ENCODE measurements at regions not wholly inside any gene's neighbourhood (a gene's known extent, or its start where the extent isn't known, plus 50 kb on each side); places are given as distances from the start of the nearest gene placed in this dataset.

DNA sequence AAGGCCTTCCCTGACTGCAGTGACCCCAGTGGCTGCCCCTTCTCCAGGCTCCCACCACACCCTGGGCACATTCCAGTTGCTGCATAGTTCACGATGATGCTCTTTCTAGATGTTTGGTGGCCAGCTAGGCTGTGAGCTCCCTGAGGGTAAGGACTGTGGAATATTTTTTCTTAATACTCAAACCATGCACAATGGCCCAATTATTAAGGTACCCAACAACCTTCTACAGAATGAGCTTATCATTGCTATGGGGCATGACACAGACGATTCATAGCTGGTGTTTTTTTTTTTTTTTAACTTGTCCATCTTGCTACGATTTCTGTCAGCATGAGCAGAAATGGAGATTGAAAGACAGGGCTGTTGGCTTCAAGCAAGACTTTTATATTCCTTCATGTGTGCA is 68.9 kb upstream of the CLDN14 start:
- H3K36me3 Mint-ChIP-seq (ENCODE audit: insufficient read depth in 1 of 3, low read depth in 3 of 3): no peaks in the 10 kb centered on the region
- no peak overlapping the region for H3K9ac ChIP-seq (ENCODE audit: extremely low read depth, insufficient read length, low read length)
- H4K91ac ChIP-seq (ENCODE audit: insufficient read length, low read depth, low read length): no peak overlapping the region
- DNase-seq: no peak
- H3K27ac ChIP-seq (ENCODE audit: insufficient read length, low read depth, low read length): no peak overlapping the region
- H3K4me2 ChIP-seq (ENCODE audit: insufficient read depth, insufficient read length, low read length): no peak overlapping the region
- H3K79me1 ChIP-seq (ENCODE audit: insufficient read depth, low read depth, low read length, poor library complexity, severe bottlenecking): no peaks in the 10 kb centered on the region
- no peaks in the 10 kb centered on the region for H4K20me1 ChIP-seq (ENCODE audit: control insufficient read depth, insufficient read depth, insufficient read length)
- no peaks in the 10 kb centered on the region for H3K9me3 ChIP-seq (ENCODE audit: control insufficient read depth, low read depth, low read length)
- no peak overlapping the region for H3K56ac ChIP-seq (ENCODE audit: insufficient read length, low read depth, low read length)
- no peak overlapping the region for H2AFZ ChIP-seq (ENCODE audit: low read length)
- H2BK12ac ChIP-seq (ENCODE audit: insufficient read length, low read depth, low read length): no peak overlapping the region
- H3K4ac ChIP-seq (ENCODE audit: low read depth, low read length): no peak overlapping the region
- H3K9me3 Mint-ChIP-seq: no peaks in the 10 kb centered on the region
- no peaks in the 10 kb centered on the region for H3K4me1 ChIP-seq (ENCODE audit: insufficient read depth, low read length)
- H3K27ac Mint-ChIP-seq: no peak overlapping the region
- no peak overlapping the region for H3K14ac ChIP-seq (ENCODE audit: insufficient read depth, low read length)
- no peak overlapping the region for H4K5ac ChIP-seq (ENCODE audit: insufficient read length, low read depth, low read length)
- H3K4me1 Mint-ChIP-seq: peaks cover 25 to 26% of the 10 kb centered on the region in 2 experiments
- no peak overlapping the region for H3K18ac ChIP-seq (ENCODE audit: insufficient read length, low read depth, low read length)
- no peak overlapping the region for H2AK5ac ChIP-seq (ENCODE audit: insufficient read length, low read length)
- no peak overlapping the region for H4K8ac ChIP-seq (replicated peaks; ENCODE audit: insufficient read length, low read depth, low read length)
- H2BK20ac ChIP-seq (ENCODE audit: low read depth, low read length, poor library complexity, severe bottlenecking): no peak overlapping the region
- H3K79me2 ChIP-seq (ENCODE audit: insufficient read depth, low read length): no peaks in the 10 kb centered on the region
- H3K23me2 ChIP-seq (ENCODE audit: insufficient read length, low read depth, low read length, poor library complexity, severe bottlenecking): peaks cover 2% of the 10 kb centered on the region
- H3T11ph ChIP-seq (ENCODE audit: low read length): no peak overlapping the region
- TF ChIP-seq, protein P1, sequence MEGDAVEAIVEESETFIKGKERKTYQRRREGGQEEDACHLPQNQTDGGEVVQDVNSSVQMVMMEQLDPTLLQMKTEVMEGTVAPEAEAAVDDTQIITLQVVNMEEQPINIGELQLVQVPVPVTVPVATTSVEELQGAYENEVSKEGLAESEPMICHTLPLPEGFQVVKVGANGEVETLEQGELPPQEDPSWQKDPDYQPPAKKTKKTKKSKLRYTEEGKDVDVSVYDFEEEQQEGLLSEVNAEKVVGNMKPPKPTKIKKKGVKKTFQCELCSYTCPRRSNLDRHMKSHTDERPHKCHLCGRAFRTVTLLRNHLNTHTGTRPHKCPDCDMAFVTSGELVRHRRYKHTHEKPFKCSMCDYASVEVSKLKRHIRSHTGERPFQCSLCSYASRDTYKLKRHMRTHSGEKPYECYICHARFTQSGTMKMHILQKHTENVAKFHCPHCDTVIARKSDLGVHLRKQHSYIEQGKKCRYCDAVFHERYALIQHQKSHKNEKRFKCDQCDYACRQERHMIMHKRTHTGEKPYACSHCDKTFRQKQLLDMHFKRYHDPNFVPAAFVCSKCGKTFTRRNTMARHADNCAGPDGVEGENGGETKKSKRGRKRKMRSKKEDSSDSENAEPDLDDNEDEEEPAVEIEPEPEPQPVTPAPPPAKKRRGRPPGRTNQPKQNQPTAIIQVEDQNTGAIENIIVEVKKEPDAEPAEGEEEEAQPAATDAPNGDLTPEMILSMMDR (conservative IDR thresholded peaks at IDR 0.05): no peak
- H2BK120ac ChIP-seq (ENCODE audit: low read depth, low read length, poor library complexity, severe bottlenecking): no peak overlapping the region
- no peaks in the 10 kb centered on the region for H3K27me3 ChIP-seq (ENCODE audit: insufficient read depth, low read length)
- no peak overlapping the region for H2BK5ac ChIP-seq (ENCODE audit: insufficient read length, low read length)
- WGBS (ENCODE audit: extremely low coverage, insufficient read length, low lambda C conversion rate): no CpG with 5 or more reads among the region's 3 CpGs
- H3K27me3 Mint-ChIP-seq (ENCODE audit: low read depth): peaks cover 4% of the 10 kb centered on the region
- H3K4me3 Mint-ChIP-seq: no peak overlapping the region
- no peak overlapping the region for H3K23ac ChIP-seq (ENCODE audit: insufficient read length, low read depth, low read length)
- H2BK15ac ChIP-seq (ENCODE audit: low read depth, low read length): no peak overlapping the region
